ENCODE measurements at regions not wholly inside any gene's neighbourhood (a gene's known extent, or its start where the extent isn't known, plus 50 kb on each side); places are given as distances from the start of the nearest gene placed in this dataset.

- in situ Hi-C loops (cut with HindIII; ENCODE audit: low sequenced_read_pairs), result no loop called here
These were observed 1094.5 kb upstream of the LRRN3 start for GRCh38 chr7:109996411-109996810.

GRCh38 chr7:109996927-109997326 lies 1094.0 kb upstream of the LRRN3 start:
- in situ Hi-C loops (cut with HindIII; ENCODE audit: low sequenced_read_pairs), result no loop called here

- in situ Hi-C loops (cut with HindIII; ENCODE audit: low sequenced_read_pairs), result no loop called here
These were observed 1093.1 kb upstream of the LRRN3 start for GRCh38 chr7:109997837-109998236.

DNA sequence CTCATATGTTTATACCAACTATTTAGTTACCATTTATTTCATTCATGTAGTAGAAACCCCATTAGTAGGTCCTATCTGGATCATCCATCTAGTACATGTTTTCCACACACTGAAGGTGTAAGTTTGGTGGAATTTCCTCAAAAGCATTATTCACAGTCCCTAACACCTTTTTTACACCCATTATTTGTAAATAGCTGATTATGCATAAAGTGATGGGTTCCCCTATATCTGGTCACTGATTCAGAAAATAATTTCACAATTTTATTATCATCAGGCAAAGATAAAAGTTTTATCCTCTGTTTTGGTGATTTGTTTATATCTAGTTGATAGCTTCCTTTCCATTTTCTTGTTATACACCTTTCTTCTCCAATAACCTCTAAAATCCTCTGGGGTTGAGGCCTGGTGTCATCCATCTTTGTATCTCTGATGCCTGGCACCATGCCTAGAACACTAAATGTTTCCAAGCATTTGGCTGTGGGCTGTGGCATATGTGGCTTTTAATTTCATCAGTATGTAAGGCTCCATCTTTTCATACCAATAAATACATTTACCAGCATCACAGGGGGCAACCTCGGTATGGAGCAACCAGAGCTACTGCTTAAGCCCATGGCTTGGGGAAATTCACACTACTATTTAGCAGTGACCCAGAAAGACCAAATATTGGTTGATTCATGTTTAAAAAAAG lies 1089.5 kb upstream of the LRRN3 start:
- in situ Hi-C loops (cut with HindIII; ENCODE audit: low sequenced_read_pairs), result no loop called here

- in situ Hi-C loops (cut with HindIII; ENCODE audit: low sequenced_read_pairs), result no loop called here
These were observed 1087.1 kb upstream of the LRRN3 start for GRCh38 chr7:110003827-110004226.

DNA sequence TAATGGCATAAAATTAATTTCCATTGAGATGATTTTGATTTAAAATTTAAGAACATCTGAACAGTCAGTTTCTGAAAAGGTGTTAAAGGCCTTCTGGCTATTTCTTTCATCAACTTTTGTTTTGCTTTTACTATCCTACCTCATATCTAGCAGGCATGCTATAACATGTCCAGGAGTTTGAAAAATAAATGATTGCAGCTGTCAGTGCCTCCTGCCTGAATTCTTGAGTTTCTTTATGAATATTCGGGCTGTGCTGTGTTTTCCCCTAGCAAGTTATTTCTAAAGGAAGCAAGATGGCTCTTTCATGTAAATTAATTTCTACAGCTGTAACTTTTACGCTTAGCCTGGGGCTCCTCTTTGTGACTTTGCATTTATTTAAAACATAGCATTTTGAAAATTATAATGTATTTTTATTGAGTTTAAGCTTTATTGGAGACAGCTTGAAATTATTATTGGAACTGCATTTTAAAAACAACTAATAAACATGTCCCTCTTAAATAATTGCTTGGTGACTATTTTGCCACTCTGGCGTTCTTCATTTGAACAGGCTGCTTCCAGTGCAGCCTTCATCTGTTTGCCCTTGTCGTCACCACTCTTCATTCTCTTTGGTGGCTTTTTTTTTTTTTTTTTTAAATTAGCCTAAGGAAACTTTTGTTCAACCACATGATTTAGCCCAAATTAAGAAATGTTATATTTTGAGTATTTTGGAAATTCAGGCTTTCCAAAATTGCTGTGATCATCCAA lies 1083.4 kb upstream of the LRRN3 start:
- in situ Hi-C loops (cut with HindIII; ENCODE audit: low sequenced_read_pairs), result no loop called here

DNA sequence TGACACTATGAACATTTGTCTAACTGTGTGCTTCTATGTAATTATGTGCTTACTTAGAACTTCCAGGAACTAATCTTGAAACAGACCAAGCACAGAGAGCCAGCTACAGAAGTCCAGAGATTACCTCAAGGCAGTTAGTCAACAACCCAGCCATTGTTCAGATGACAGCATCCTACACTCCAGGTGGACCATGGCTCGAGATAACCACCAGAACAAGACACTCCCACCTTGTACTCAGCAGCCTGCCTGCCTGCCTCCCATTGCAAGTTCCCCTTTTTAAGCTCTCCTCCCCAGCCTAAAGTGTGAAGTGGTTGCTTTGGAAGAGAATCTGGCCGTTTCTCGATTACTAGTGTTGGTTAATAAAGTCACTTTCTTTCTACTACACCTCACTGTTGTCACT lies 1080.6 kb upstream of the LRRN3 start:
- in situ Hi-C loops (cut with HindIII; ENCODE audit: low sequenced_read_pairs), result no loop called here

GRCh38 chr7:110017405-110017804 lies 1073.5 kb upstream of the LRRN3 start:
- in situ Hi-C loops (cut with HindIII; ENCODE audit: low sequenced_read_pairs), result no loop called here

GRCh38 chr7:110027385-110027784 lies 1063.5 kb upstream of the LRRN3 start:
- in situ Hi-C loops (cut with HindIII; ENCODE audit: low sequenced_read_pairs), result no loop called here

DNA sequence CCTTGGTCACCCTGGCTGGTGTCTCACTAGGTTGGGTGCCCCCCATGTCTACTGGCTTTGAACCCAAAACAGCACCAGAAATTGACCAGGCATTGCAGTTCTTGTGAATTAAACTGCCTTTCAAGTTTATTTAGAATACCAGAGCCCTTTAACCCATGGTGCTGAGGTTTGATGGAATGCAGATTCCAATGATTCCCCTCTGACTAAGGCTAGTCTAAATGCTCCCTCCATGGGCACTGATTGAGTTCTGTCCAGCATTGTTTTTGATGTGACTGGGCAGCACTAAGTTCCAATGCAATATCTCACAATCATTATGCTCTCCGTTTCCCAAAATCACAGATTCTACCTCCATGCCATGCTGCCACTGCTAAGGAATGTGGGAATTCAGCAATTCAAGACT lies 1047.4 kb upstream of the LRRN3 start:
- in situ Hi-C loops (cut with HindIII; ENCODE audit: low sequenced_read_pairs), result no loop called here

DNA sequence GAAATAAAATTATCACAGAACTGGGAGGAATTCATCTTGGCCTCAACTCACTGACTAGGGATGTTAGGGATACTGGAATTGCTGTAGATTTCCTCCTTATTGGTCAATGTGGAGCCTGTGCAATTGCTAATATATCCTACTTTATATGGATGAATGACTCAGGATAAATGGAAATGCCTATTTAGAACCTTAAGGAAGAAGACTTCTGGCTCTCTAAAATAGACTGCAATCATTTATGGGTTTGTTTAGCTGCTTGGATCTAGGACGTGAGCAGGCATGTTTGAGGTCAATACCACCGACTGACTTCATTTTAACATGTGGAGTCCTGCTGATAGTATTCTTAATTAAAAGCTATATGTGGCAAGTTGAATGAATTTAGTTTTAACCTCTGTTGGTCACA lies 1040.1 kb upstream of the LRRN3 start:
- in situ Hi-C loops (cut with HindIII; ENCODE audit: low sequenced_read_pairs), result no loop called here

DNA sequence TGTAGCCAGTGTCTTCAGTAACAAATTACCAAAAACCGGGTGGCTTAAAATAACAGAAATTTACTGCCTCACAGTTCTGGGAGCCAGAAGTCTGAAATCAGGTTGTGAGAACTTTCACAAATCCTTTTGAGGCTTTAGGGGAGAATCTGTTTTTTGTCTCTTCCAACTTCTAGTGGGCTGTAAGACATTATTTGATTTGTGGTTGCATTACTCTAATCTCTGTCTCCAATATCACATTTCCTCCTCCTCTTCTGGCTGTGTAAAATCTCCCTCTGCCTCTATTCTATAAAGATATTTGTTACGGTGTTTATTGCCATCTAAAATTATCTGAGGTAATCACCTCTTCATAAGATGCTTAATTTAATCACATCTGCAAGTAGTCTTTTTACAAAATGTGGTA lies 1039.6 kb upstream of the LRRN3 start:
- in situ Hi-C loops (cut with HindIII; ENCODE audit: low sequenced_read_pairs), result no loop called here

DNA sequence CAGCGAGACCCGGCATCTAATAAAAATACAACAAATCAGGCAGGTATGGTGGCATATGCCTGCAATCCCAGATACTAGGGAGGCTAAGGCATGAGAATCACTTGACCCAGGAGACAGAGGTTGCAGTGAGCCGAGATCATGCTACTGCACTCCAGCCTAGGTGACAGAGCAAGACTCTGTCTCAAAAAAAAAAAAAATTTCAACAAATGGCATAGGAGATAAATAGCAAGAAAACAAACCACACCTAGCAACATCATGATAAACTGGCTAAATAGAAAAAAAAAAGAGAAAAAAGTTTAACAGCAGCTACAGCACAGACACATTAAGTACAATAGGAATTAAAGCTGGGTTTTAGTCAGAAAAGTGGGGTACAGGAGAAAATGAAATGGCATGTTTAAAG lies 1034.6 kb upstream of the LRRN3 start:
- in situ Hi-C loops (cut with HindIII; ENCODE audit: low sequenced_read_pairs), result no loop called here

- in situ Hi-C loops (cut with HindIII; ENCODE audit: low sequenced_read_pairs), result no loop called here
These were observed 1032.5 kb upstream of the LRRN3 start for GRCh38 chr7:110058401-110058800.

- in situ Hi-C loops (cut with HindIII; ENCODE audit: low sequenced_read_pairs), result no loop called here
These were observed 1029.5 kb upstream of the LRRN3 start for GRCh38 chr7:110061387-110061786.

- in situ Hi-C loops (cut with HindIII; ENCODE audit: low sequenced_read_pairs), result no loop called here
These were observed 1025.8 kb upstream of the LRRN3 start for GRCh38 chr7:110065121-110065520.

GRCh38 chr7:110066843-110067242 lies 1024.1 kb upstream of the LRRN3 start:
- in situ Hi-C loops (cut with HindIII; ENCODE audit: low sequenced_read_pairs), result no loop called here

DNA sequence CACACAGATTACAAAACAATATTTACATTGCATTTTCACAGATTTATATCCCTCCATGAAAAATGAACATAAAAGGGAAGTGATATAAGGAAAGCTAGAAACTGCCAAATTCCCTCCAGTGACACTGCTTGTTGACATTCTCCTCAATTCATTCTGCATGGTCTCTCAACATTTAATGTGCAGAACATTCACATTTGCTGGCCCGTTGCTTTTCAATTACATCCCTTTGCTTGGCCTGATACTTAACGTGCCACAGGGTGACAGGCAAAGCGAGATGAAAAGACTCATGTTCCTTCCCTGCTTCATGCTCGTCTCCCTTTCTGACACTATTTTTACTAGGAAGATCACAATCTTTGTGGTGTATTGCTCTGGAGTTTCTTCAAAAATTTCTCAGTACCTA lies 1019.7 kb upstream of the LRRN3 start:
- in situ Hi-C loops (cut with HindIII; ENCODE audit: low sequenced_read_pairs), result no loop called here

DNA sequence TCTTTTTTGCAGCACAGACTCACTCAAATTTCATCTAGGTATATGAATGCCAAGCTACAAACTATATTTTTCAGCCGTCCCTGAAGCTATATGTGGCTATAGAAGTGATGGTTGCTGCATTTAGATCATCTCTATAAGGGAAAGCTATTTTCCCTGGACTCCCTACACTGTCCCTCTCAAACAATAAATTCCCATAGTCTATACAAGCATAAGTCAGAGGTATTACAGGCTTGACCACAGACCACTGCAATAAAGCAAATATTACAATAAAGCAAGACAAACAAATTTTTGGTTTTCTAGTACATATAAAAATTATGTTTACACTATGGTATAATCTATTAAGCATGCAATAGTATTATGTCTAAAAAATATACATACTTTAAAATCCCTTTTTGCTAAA lies 1015.5 kb upstream of the LRRN3 start:
- in situ Hi-C loops (cut with HindIII; ENCODE audit: low sequenced_read_pairs), result no loop called here

DNA sequence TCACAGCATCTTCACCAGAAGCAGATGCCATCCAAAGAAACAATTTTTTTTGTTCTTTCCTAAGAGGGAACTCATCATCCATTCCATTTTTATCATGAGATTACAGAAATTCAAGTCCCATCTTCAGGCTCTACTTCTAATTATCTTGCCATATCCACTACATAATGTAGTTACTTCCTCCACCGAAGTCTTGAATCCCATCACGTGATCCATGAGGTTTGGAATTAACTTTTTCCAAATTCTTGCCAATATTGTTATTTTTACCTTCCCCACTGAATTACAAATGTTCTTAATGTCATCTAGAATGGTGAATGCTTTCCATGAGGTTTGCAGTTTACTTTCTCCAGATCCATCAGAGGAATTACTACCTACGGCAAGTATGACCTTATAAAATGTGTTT lies 1014.7 kb upstream of the LRRN3 start:
- in situ Hi-C loops (cut with HindIII; ENCODE audit: low sequenced_read_pairs), result no loop called here

GRCh38 chr7:110084181-110084807 lies 1006.6 kb upstream of the LRRN3 start:
- in situ Hi-C loops (cut with HindIII; ENCODE audit: low sequenced_read_pairs), result no loop called here

DNA sequence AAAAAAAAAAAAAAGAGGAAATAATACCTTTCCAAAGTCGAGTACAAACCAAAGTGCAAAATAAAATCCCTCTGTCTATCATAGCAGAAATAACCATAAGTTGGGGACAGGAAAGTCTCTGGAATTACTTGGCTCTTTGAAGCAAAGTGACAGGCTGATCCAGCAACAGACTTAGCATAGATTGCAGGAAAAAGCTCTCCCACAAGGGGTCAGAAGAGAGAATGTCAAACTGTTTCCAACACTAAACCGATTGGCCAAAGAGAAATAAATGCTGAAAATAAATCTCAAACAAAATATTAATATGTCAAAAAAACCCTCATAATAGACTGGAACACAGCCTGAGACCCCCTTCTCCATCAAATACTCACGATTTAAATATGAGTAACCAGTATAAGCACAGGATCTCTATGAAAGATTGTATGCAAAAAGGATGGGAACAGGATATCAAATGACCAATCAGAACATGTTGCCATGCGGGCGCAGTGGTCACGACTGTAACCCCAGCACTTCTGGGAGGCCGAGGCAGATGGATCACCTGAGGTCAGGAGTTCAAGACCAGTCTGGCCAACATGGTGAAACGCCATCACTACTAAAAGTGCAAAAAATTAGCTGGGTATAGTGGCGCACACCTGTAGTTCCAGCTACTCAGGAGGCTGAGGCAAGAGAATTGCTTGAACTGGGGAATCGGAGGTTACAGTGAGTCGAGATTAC lies 1000.7 kb upstream of the LRRN3 start:
- in situ Hi-C loops (cut with HindIII; ENCODE audit: low sequenced_read_pairs), result no loop called here
